Psoas muscle (tissue), 7 donors: ENCODE measurements at regions not wholly inside any gene's neighbourhood (a gene's known extent, or its start where the extent isn't known, plus 50 kb on each side); places are given as distances from the start of the nearest gene placed in this dataset.

ENCODE experiments used
- ATAC-seq, 4 donors: fragments of 200-7000 bp; cut with Tn5 transposase; one replicate each; pipeline ENCODE4 v1.9.1; 2020; ENCODE audit warnings: moderate library complexity in 3 of 4, mild to moderate bottlenecking in 2 of 4
- DNase-seq, 2 donors: peaks; one replicate each; pipeline ENCODE4 v3.0.0-alpha.2; 2020
- H3K27ac ChIP-seq: fragments of 200-600 bp; one replicate; pipeline ENCODE4 v1.8.0; 2022
- H3K27me3 ChIP-seq, 3 donors: fragments of 200-600 bp in 1 of 3; one replicate each; pipeline versions ENCODE4 v1.6.1 to v1.8.0; 2013 to 2022; ENCODE audit warnings: low read length in 2 of 3, mild to moderate bottlenecking in 2 of 3, moderate library complexity in 1 of 3; ENCODE audit not compliant: insufficient read depth in 3 of 3
- H3K36me3 ChIP-seq, 2 donors: fragments of 200-600 bp in 1 of 2; one replicate each; pipeline versions ENCODE4 v1.6.1 to v1.8.0; 2013 to 2022; ENCODE audit warnings: low read depth in 1 of 2, mild to moderate bottlenecking in 1 of 2, moderate library complexity in 1 of 2; ENCODE audit not compliant: insufficient read depth in 1 of 2
- H3K4me1 ChIP-seq: fragments of 200-600 bp; one replicate; pipeline ENCODE4 v1.8.0; 2022
- H3K4me3 ChIP-seq: fragments of 200-600 bp; one replicate; pipeline ENCODE4 v1.8.0; 2022; ENCODE audit warnings: mild to moderate bottlenecking
- H3K9me3 ChIP-seq: fragments of 200-600 bp; one replicate; pipeline ENCODE4 v1.8.0; 2022
- CTCF ChIP-seq: fragments of 200-600 bp; IDR thresholded peaks from one replicate; pipeline ENCODE4 v1.8.0; 2022; ENCODE audit warnings: antibody characterized with exemption
- WGBS, 3 donors: extraction: QIAGEN DNeasy Blood & Tissue Kit; methylation state at CpG; one replicate each; pipeline versions ENCODE4 v1.1.6 to v1.1.7; 2013; 5-methylcytosine and 5-hydroxymethylcytosine counted together
- intact Hi-C, 2 donors: fragments of 100-400 bp; cut with DNase I; formaldehyde crosslinking; loops; one replicate each; pipeline versions ENCODE4 v1.11.0 to v1.14.2; 2022
- donor health status: healthy with polysubstance abuse.
- donor health status: DM: no; HTN: no; CAD: no; lungs with moderate emphysema.
- donor health status: Bipolar disorder and iron deficiency.
- donor health status: healthy.
- donor health status: DM: yes; HTN: yes; CAD: no.
- donor health status: DM: no; HTN: no; CAD: no.
- donor health status: DM: yes; HTN: yes; CAD: no.

GRCh38 chr1:25035523-25036116 is 105.5 kb upstream of the RUNX3 start:
- H3K9me3 ChIP-seq = no peaks in the 10 kb centered on the region
- no peak for TF ChIP-seq CTCF
- no peak overlapping the region for H3K27ac ChIP-seq
- H3K36me3 ChIP-seq = no peaks in the 10 kb centered on the region
- intact Hi-C loops = loop anchor here in 1 of 2 donors (5.0 kb wide), 1 partner anchor 188 kb away; no protein-coding TSS in a partner anchor
- no peak overlapping the region for H3K4me3 ChIP-seq
- ATAC-seq = no peak
- WGBS, 3 donors = 100% methylated on average over 1 of the region's 1 CpG
- H3K4me1 ChIP-seq = no peaks in the 10 kb centered on the region
- peaks cover 0 to 2% (median 0%) of the 10 kb centered on the region in 3 donors for H3K27me3 ChIP-seq
- no peak for DNase-seq

- no peaks in the 10 kb centered on the region for H3K9me3 ChIP-seq
- H3K4me3 ChIP-seq = no peak overlapping the region
- DNase-seq (peak in 1 of 2 donors; percentile 22), ATAC-seq (no peak)
- TF ChIP-seq CTCF = no peak
- H3K27me3 ChIP-seq = peaks cover 0 to 2% (median 0%) of the 10 kb centered on the region in 3 donors
- H3K4me1 ChIP-seq = no peaks in the 10 kb centered on the region
- no peak overlapping the region for H3K27ac ChIP-seq
- no peaks in the 10 kb centered on the region for H3K36me3 ChIP-seq
- WGBS, 3 donors = 81 to 86% (median 83%) methylated on average over 14 of the region's 14 CpGs
- intact Hi-C loops = loop anchor here in 1 of 2 donors (5.0 kb wide), 1 partner anchor 188 kb away; no protein-coding TSS in a partner anchor
Measured at GRCh38 chr1:25034736-25035522, 104.9 kb upstream of the RUNX3 start.

GRCh38 chr1:25033828-25034705 is 104.0 kb upstream of the RUNX3 start:
- intact Hi-C loops = no loop called here
- H3K9me3 ChIP-seq = no peaks in the 10 kb centered on the region
- H3K36me3 ChIP-seq = no peaks in the 10 kb centered on the region
- WGBS, 3 donors = 71 to 81% (median 79%) methylated on average over 26 to 28 of the region's 28 CpGs
- H3K27ac ChIP-seq = no peak overlapping the region
- H3K27me3 ChIP-seq = peaks cover 0 to 10% (median 0%) of the 10 kb centered on the region in 3 donors
- ATAC-seq (peak in 1 of 4 donors; percentile 24), DNase-seq (peak; percentile 33 to 65)
- no peak for TF ChIP-seq CTCF
- H3K4me1 ChIP-seq = no peaks in the 10 kb centered on the region
- H3K4me3 ChIP-seq = no peak overlapping the region

GRCh38 chr1:25033030-25033827 is 103.2 kb upstream of the RUNX3 start:
- Histone ChIP-seq H3K4me3 (no peak overlapping the region), H3K27me3 (peaks cover 0 to 13% (median 3%) of the 10 kb centered on the region in 3 donors), H3K36me3 (no peaks in the 10 kb centered on the region), H3K4me1 (no peaks in the 10 kb centered on the region), H3K27ac (no peak overlapping the region), H3K9me3 (no peaks in the 10 kb centered on the region)
- 81 to 85% (median 81%) methylated on average over 12 of the region's 12 CpGs for WGBS, 3 donors
- DNase-seq = no peak
- no peak for TF ChIP-seq CTCF
- no peak for ATAC-seq
- intact Hi-C loops = no loop called here
